ENCODE measurements at regions not wholly inside any gene's neighbourhood (a gene's known extent, or its start where the extent isn't known, plus 50 kb on each side); places are given as distances from the start of the nearest gene placed in this dataset.
A peak's percentile ranks its signal among the peaks of the same experiment; 100 is the strongest.

DNA sequence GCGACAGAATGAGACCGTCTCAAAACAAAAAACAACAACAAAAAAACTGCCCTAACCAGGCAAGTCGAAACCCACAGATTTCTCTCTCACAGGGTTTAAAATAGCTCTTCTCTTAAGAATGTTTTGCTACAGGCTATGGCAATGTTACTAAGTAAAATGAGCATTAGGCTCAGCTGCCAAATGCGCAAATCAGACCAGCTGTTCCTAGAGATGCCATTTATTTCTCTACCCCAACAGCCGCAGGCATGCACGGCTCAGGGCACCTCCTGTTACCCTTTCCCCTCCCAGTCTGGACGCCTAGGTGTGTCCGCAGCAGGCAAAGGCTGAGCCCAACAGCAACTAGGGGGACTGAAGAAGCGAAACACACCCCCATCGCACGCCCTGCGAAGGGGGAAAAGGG lies 168.3 kb upstream of the MBL2 start:
- Histone ChIP-seq H3K27ac (ENCODE audit: low read length) (peak overlapping the region; percentile 31), H3K4me3 (ENCODE audit: low read length) (no peak overlapping the region), H3K9me3 (replicated peaks; ENCODE audit: control insufficient read depth, low read depth, low read length) (no peaks in the 10 kb centered on the region), H3K27me3 (ENCODE audit: control insufficient read depth, insufficient read depth, low read length) (no peaks in the 10 kb centered on the region), H3K36me3 (ENCODE audit: control insufficient read depth, insufficient read depth, low read length) (no peaks in the 10 kb centered on the region), H3K4me1 (ENCODE audit: control insufficient read depth, insufficient read depth, low read length) (no peaks in the 10 kb centered on the region)
- peak; percentile 46 for DNase-seq
- 72% methylated on average over 3 of the region's 12 CpGs for WGBS (ENCODE audit: insufficient coverage)

GRCh38 chr10:52939894-52940293 lies 167.3 kb upstream of the MBL2 start:
- Histone ChIP-seq H3K4me3 (ENCODE audit: low read length) (no peak overlapping the region), H3K9me3 (replicated peaks; ENCODE audit: control insufficient read depth, low read depth, low read length) (no peaks in the 10 kb centered on the region), H3K36me3 (ENCODE audit: control insufficient read depth, insufficient read depth, low read length) (no peaks in the 10 kb centered on the region), H3K4me1 (ENCODE audit: control insufficient read depth, insufficient read depth, low read length) (no peaks in the 10 kb centered on the region), H3K27me3 (ENCODE audit: control insufficient read depth, insufficient read depth, low read length) (no peaks in the 10 kb centered on the region), H3K27ac (ENCODE audit: low read length) (no peak overlapping the region)
- WGBS (ENCODE audit: insufficient coverage): 88% methylated on average over 7 of the region's 12 CpGs
- no peak for DNase-seq

GRCh38 chr10:52933748-52934147 lies 161.2 kb upstream of the MBL2 start:
- H3K27me3 ChIP-seq (ENCODE audit: control insufficient read depth, insufficient read depth, low read length): no peaks in the 10 kb centered on the region
- H3K36me3 ChIP-seq (ENCODE audit: control insufficient read depth, insufficient read depth, low read length): no peaks in the 10 kb centered on the region
- H3K9me3 ChIP-seq (replicated peaks; ENCODE audit: control insufficient read depth, low read depth, low read length): no peaks in the 10 kb centered on the region
- no peak for DNase-seq
- no CpG with 5 or more reads among the region's 1 CpG for WGBS (ENCODE audit: insufficient coverage)
- no peaks in the 10 kb centered on the region for H3K4me1 ChIP-seq (ENCODE audit: control insufficient read depth, insufficient read depth, low read length)
- no peak overlapping the region for H3K27ac ChIP-seq (ENCODE audit: low read length)
- no peak overlapping the region for H3K4me3 ChIP-seq (ENCODE audit: low read length)

DNA sequence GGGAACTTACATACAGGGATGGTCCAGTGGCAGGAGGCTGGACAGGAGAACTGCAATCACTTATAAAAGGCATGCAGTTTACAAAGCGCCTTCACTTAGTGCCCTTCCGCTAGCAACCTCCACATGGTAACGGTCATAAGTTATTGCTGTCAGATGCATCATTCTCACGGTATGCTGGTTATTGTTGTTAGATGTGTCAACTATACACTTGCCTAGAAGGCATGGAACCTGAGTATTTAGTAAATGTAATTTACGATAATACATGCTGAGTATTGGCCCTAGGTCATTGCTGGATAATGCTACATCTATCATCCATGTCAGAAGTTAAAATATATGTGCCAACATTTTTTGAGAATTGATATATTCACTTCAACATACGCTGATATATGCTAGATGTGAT lies 155.1 kb upstream of the MBL2 start:
- DNase-seq: no peak
- no peak overlapping the region for H3K27ac ChIP-seq (ENCODE audit: low read length)
- 89% methylated on average over 4 of the region's 6 CpGs for WGBS (ENCODE audit: insufficient coverage)

DNA sequence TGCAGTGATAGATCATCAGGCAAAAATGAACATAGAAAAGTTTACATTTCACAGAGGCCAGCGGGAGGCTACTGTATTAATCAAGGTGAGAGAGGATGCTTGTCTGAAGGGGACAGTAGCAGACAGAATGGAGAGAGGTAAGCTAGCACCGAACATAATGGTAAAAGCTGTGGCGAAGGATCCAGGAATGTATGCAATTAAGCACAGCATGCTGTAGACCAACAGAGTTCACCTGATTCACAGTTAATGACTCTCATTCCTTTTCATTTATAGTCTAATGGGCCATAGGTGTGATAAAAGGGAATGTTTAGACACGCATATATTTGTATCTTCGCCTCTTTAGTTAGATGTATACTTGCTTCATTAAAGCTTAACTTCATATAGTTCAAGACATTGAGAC lies 150.9 kb upstream of the MBL2 start:
- Histone ChIP-seq H3K4me1 (ENCODE audit: control insufficient read depth, insufficient read depth, low read length) (no peaks in the 10 kb centered on the region), H3K27me3 (ENCODE audit: control insufficient read depth, insufficient read depth, low read length) (no peaks in the 10 kb centered on the region), H3K27ac (ENCODE audit: low read length) (no peak overlapping the region), H3K4me3 (ENCODE audit: low read length) (no peak overlapping the region), H3K36me3 (ENCODE audit: control insufficient read depth, insufficient read depth, low read length) (no peaks in the 10 kb centered on the region), H3K9me3 (replicated peaks; ENCODE audit: control insufficient read depth, low read depth, low read length) (no peaks in the 10 kb centered on the region)
- 43% methylated on average over 1 of the region's 5 CpGs for WGBS (ENCODE audit: insufficient coverage)
- DNase-seq: no peak

More for the DNA sequence above, 155.1 kb upstream of the MBL2 start:
- H3K4me3 ChIP-seq (ENCODE audit: low read length): no peak overlapping the region
- H3K4me1 ChIP-seq (ENCODE audit: control insufficient read depth, insufficient read depth, low read length): no peaks in the 10 kb centered on the region
- no peaks in the 10 kb centered on the region for H3K36me3 ChIP-seq (ENCODE audit: control insufficient read depth, insufficient read depth, low read length)
- no peaks in the 10 kb centered on the region for H3K9me3 ChIP-seq (replicated peaks; ENCODE audit: control insufficient read depth, low read depth, low read length)
- no peaks in the 10 kb centered on the region for H3K27me3 ChIP-seq (ENCODE audit: control insufficient read depth, insufficient read depth, low read length)

- no peaks in the 10 kb centered on the region for H3K9me3 ChIP-seq (replicated peaks; ENCODE audit: control insufficient read depth, low read depth, low read length)
- no peak for DNase-seq
- H3K4me1 ChIP-seq (ENCODE audit: control insufficient read depth, insufficient read depth, low read length): no peaks in the 10 kb centered on the region
- no peak overlapping the region for H3K4me3 ChIP-seq (ENCODE audit: low read length)
- no peaks in the 10 kb centered on the region for H3K27me3 ChIP-seq (ENCODE audit: control insufficient read depth, insufficient read depth, low read length)
- no peak overlapping the region for H3K27ac ChIP-seq (ENCODE audit: low read length)
- H3K36me3 ChIP-seq (ENCODE audit: control insufficient read depth, insufficient read depth, low read length): no peaks in the 10 kb centered on the region
Observed at GRCh38 chr10:52918714-52919305, 146.2 kb upstream of the MBL2 start.

DNA sequence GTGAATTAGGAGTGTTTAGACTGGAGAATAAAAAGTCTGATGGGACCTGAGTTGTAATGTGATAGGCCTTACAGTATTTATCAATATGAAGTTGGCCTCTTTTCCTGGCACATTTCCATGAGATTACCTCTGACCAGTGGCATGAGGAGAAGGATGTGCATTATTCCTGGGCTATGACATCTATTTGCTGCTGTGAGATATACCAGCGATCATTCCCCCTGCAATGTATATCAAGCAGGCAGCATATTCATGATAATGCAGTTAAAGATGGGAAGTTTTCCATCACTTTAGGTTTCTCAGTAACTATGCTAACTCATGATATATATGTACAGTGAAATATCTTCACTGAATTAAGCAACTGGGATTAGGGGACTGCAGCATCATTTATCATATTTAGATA lies 142.8 kb upstream of the MBL2 start:
- Histone ChIP-seq H3K9me3 (replicated peaks; ENCODE audit: control insufficient read depth, low read depth, low read length) (no peaks in the 10 kb centered on the region), H3K27me3 (ENCODE audit: control insufficient read depth, insufficient read depth, low read length) (no peaks in the 10 kb centered on the region), H3K4me3 (ENCODE audit: low read length) (no peak overlapping the region), H3K27ac (ENCODE audit: low read length) (no peak overlapping the region), H3K36me3 (ENCODE audit: control insufficient read depth, insufficient read depth, low read length) (no peaks in the 10 kb centered on the region), H3K4me1 (ENCODE audit: control insufficient read depth, insufficient read depth, low read length) (no peaks in the 10 kb centered on the region)
- no CpG with 5 or more reads among the region's 1 CpG for WGBS (ENCODE audit: insufficient coverage)
- peak; percentile 4 for DNase-seq

- Histone ChIP-seq H3K27ac (ENCODE audit: low read length) (no peak overlapping the region), H3K36me3 (ENCODE audit: control insufficient read depth, insufficient read depth, low read length) (no peaks in the 10 kb centered on the region), H3K4me3 (ENCODE audit: low read length) (no peak overlapping the region), H3K27me3 (ENCODE audit: control insufficient read depth, insufficient read depth, low read length) (no peaks in the 10 kb centered on the region), H3K9me3 (replicated peaks; ENCODE audit: control insufficient read depth, low read depth, low read length) (no peaks in the 10 kb centered on the region), H3K4me1 (ENCODE audit: control insufficient read depth, insufficient read depth, low read length) (no peaks in the 10 kb centered on the region)
- DNase-seq: no peak
- no CpG with 5 or more reads among the region's 1 CpG for WGBS (ENCODE audit: insufficient coverage)
Observed at GRCh38 chr10:52911163-52911562, 138.6 kb upstream of the MBL2 start.

- no peak for DNase-seq
- Histone ChIP-seq H3K27me3 (ENCODE audit: control insufficient read depth, insufficient read depth, low read length) (no peaks in the 10 kb centered on the region), H3K4me3 (ENCODE audit: low read length) (no peak overlapping the region), H3K27ac (ENCODE audit: low read length) (no peak overlapping the region), H3K36me3 (ENCODE audit: control insufficient read depth, insufficient read depth, low read length) (no peaks in the 10 kb centered on the region), H3K4me1 (ENCODE audit: control insufficient read depth, insufficient read depth, low read length) (no peaks in the 10 kb centered on the region), H3K9me3 (replicated peaks; ENCODE audit: control insufficient read depth, low read depth, low read length) (no peaks in the 10 kb centered on the region)
- 94% methylated on average over 2 of the region's 5 CpGs for WGBS (ENCODE audit: insufficient coverage)
Observed at GRCh38 chr10:52908478-52908877, 135.9 kb upstream of the MBL2 start.

DNA sequence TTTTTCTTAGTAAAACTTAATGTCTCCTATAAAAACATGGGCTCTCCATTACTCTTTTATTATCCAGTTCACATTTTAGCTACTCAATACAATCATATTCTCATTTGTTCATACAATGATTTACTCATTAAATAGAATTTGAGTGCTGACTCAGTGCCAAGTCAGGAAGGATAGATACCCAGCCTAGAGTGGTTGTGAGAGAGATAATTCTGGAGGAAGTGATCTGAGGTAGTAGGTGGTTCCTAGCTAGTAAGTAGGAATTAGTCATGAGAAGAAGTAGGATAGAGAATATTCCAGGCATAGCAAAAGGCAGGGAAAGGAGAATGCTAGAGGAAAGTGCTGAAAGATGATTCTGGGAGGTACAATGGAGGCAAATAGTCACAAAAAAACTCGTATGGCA lies 133.5 kb upstream of the MBL2 start:
- no peak for DNase-seq
- 81% methylated on average over 1 of the region's 1 CpG for whole genome bisulfite sequencing (ENCODE audit: insufficient coverage)
- Histone ChIP-seq H3K4me3 (ENCODE audit: low read length) (no peak overlapping the region), H3K27me3 (ENCODE audit: control insufficient read depth, insufficient read depth, low read length) (no peaks in the 10 kb centered on the region), H3K36me3 (ENCODE audit: control insufficient read depth, insufficient read depth, low read length) (no peaks in the 10 kb centered on the region), H3K9me3 (replicated peaks; ENCODE audit: control insufficient read depth, low read depth, low read length) (no peaks in the 10 kb centered on the region), H3K4me1 (ENCODE audit: control insufficient read depth, insufficient read depth, low read length) (no peaks in the 10 kb centered on the region), H3K27ac (ENCODE audit: low read length) (no peak overlapping the region)

DNA sequence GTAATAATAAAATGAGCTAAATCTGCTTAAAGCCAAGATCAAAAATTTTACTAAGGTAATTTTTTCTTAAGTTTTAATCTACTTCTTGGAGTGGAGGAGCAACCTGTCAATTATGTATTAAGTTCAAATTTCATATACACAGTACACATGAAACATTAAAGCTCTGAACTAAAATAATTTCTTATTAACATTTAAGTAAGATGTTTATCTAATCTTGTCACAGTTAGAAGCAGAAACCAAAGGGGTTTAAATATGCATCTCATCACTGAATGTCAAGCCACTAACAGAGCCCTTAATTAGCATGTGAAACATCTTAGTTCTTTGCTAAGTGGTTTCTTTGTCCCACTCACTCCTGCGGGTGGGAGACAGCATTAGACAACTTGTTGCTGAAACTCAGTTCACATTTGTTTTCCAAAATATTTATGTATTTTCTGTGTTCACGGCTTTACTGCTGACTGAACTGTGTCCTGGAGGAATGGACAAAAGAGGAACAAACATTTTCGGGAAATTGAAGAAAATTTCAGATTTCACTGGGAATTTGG lies 130.9 kb upstream of the MBL2 start:
- DNase-seq: no peak
- Histone ChIP-seq H3K27me3 (ENCODE audit: control insufficient read depth, insufficient read depth, low read length) (no peaks in the 10 kb centered on the region), H3K27ac (ENCODE audit: low read length) (no peak overlapping the region), H3K9me3 (replicated peaks; ENCODE audit: control insufficient read depth, low read depth, low read length) (no peaks in the 10 kb centered on the region), H3K4me3 (ENCODE audit: low read length) (no peak overlapping the region), H3K4me1 (ENCODE audit: control insufficient read depth, insufficient read depth, low read length) (no peaks in the 10 kb centered on the region), H3K36me3 (ENCODE audit: control insufficient read depth, insufficient read depth, low read length) (no peaks in the 10 kb centered on the region)
- WGBS (ENCODE audit: insufficient coverage): no CpG with 5 or more reads among the region's 3 CpGs

Data from muscle of leg (tissue), 3 donors.